ES-I3 (cell line): ENCODE measurements at regions not wholly inside any gene's neighbourhood (a gene's known extent, or its start where the extent isn't known, plus 50 kb on each side); places are given as distances from the start of the nearest gene placed in this dataset.
"Not testable (repeated sequence)": the region's sequence is repeated elsewhere in the genome, so short reads cannot be mapped to it uniquely, and the experiment has no call there.

ENCODE experiments used
- H3K36me3 ChIP-seq: 2 replicates; pipeline ENCODE4 v1.6.1; 2013; ENCODE audit warnings: mild to moderate bottlenecking, low read length, control low read depth, moderate library complexity; ENCODE audit not compliant: insufficient read depth
- H3K4me1 ChIP-seq: 2 replicates; pipeline ENCODE4 v1.6.1; 2013; ENCODE audit warnings: mild to moderate bottlenecking, control low read depth, low read length; ENCODE audit not compliant: insufficient read depth
- H3K9ac ChIP-seq: 2 replicates; pipeline ENCODE4 v1.6.1; 2013; ENCODE audit warnings: low read depth, mild to moderate bottlenecking, low read length, moderate library complexity
- H3K9me3 ChIP-seq: 2 replicates; pipeline ENCODE4 v1.6.1; 2013; ENCODE audit warnings: mild to moderate bottlenecking, low read length, moderate library complexity; ENCODE audit not compliant: control insufficient read depth, insufficient read depth

DNA sequence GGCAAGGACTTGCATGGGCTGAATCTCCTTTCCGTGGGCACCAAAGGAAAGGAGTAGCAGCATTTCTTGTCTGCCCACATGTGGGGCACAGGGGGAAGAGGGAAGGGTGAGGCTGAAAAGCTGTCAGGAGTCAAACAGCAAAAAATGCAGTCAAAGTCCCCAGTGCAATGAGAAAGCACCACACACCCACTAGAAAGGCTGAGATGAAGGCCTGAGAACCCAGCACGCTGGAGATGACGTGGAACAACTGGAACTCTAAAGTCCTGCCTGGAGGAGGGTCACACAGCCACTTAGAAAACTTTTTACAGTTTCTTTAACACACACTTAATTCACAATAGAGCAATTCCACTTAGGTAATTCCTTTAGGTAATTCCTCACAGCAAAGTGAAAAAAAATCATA lies 94.6 kb upstream of the IGFBPL1 start:
- no peaks in the 10 kb centered on the region for H3K36me3 ChIP-seq
- no peak overlapping the region for H3K9ac ChIP-seq
- H3K9me3 ChIP-seq, result no peaks in the 10 kb centered on the region
- H3K4me1 ChIP-seq, result no peaks in the 10 kb centered on the region

DNA sequence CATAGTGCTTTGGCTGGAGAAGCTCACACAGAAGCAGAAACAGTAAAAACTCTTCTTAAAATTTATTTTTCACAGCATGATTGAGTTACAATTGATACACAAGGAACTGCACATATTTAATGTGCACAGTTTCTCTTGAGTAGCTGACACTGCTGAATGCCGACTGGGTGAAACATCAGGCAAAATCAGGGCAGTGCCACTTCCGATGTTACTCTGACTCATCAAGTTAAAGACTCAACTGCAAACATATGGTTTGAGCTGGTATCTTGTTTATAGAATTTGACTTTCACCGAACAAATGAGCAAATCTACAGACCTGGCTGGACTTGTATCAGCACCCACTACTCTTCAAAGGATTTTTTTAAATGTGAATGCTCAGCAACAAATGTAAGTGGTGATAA lies 92.0 kb upstream of the IGFBPL1 start:
- H3K9me3 ChIP-seq, H3K36me3 ChIP-seq, H3K4me1 ChIP-seq, H3K9ac ChIP-seq: not testable (repeated sequence)

DNA sequence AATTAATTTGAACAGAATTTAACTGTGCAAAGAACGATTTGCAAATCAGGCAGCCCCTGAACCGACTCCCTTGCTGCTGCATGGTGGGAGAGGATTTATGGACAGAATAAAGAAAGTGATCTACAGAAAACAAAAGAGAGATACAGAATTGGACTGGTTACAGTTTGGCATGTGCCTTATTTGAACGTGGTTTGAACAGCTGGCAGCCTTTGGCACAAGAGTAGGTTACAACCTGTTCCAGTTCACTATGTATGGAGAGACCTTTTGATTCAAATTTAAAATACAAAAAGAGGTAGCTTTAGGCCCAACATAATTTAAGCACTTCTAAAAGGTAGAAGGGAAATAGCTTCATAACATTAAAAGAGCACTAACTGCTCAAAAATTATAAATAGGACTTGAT lies 90.8 kb upstream of the IGFBPL1 start:
- not testable (repeated sequence) for H3K9me3 ChIP-seq, H3K36me3 ChIP-seq, H3K9ac ChIP-seq, H3K4me1 ChIP-seq

DNA sequence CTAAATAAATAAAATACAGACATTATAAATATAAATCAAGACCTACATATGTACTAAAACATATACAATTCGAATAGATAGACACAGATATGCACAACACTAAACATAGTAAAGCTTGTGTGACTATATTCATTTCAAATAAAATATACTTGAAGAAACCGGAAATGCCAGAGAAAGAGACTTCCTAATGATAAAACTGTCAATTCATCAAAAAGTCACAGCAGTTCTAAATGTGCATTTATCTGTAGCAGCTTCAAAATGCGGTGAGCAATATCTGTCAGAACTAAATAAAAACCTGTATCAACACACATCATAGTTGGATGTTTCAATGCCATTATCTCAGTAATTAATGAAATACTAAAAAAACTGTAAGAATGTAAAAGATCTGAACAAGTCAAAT lies 86.1 kb upstream of the IGFBPL1 start:
- not testable (repeated sequence) for H3K9ac ChIP-seq, H3K36me3 ChIP-seq, H3K4me1 ChIP-seq, H3K9me3 ChIP-seq

DNA sequence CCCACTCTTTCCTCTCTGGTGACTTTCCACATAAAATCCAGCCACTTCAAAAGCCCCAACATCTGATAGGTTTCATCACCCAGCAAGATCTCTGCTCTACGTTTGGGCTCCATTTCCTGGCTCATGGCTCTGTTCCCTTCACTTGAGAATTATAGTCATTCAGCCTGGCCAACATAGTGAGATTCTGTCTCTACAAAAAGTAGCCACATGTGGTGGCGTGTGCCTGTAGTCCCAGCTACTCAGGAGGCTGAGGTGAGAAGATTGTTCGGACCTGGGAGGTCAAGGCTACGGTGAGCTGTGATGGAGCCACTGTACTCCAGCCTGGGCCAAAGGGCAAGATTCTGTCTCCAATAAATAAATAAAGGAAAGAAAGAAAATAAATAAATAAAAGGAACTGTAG lies 83.3 kb upstream of the IGFBPL1 start:
- Histone ChIP-seq H3K9ac (no peak overlapping the region), H3K36me3 (no peaks in the 10 kb centered on the region), H3K9me3 (no peaks in the 10 kb centered on the region), H3K4me1 (no peaks in the 10 kb centered on the region)

DNA sequence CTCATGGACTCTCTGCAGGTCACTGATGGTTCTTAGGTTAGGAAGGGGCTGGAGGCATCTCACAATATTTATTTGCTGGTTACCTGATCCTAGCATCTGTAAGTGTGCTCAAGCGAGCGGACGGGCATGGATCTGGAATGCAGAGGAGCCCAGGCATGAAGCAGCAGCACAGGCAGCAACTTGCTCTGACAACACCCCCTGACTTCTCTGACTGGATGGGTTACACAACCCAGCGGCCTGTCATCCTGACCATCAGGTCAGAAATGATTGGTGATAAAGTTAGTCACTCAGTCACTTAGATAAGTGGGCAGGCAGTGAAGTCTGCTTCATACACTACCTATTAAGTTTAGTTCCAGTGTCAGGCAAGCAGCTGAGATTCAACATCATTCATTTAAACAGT lies 75.9 kb upstream of the IGFBPL1 start:
- not testable (repeated sequence) for H3K9ac ChIP-seq, H3K9me3 ChIP-seq, H3K36me3 ChIP-seq, H3K4me1 ChIP-seq

DNA sequence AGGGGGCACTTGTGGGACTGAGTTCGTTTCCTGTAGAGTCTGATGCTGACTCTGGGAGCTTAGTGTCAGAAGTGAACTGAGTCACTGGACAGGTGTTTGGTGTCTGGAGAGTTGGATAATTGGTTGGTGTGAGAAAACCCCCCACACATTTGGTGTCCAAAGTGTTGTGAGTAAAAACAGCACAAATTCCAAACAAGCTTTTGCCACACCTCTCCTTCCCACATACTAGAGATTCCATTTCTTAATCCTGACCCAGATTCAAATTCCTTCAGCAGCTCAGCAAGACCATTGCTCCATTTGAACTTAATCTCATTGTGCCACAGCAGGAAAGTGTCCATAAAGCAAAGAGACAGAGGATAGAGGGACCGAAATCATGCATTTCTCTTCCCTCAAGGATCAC lies 74.3 kb upstream of the IGFBPL1 start:
- not testable (repeated sequence) for H3K9me3 ChIP-seq, H3K36me3 ChIP-seq, H3K9ac ChIP-seq, H3K4me1 ChIP-seq

DNA sequence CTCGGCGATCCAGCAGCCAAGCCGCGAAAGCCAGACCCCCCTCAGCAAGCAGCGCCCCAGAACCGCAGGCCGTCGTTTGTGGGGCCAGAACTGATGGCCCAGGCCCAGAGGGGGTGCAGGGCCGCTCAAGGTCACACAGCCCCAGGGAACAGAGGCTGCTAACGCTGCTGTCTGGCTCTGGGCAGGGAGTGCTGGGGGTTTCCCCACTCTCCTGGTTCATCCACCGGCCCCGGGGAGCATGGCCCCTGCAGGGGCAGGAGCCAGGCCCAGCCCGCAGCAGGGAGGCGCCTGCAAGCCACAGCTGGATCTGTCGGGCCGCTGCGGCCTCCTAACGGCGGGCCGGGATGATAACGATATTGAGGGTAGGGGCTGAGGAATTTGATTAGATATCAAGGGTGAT lies 64.8 kb upstream of the IGFBPL1 start:
- Histone ChIP-seq H3K36me3 (no peaks in the 10 kb centered on the region), H3K4me1 (peaks cover 6% of the 10 kb centered on the region), H3K9me3 (no peaks in the 10 kb centered on the region), H3K9ac (no peak overlapping the region)

DNA sequence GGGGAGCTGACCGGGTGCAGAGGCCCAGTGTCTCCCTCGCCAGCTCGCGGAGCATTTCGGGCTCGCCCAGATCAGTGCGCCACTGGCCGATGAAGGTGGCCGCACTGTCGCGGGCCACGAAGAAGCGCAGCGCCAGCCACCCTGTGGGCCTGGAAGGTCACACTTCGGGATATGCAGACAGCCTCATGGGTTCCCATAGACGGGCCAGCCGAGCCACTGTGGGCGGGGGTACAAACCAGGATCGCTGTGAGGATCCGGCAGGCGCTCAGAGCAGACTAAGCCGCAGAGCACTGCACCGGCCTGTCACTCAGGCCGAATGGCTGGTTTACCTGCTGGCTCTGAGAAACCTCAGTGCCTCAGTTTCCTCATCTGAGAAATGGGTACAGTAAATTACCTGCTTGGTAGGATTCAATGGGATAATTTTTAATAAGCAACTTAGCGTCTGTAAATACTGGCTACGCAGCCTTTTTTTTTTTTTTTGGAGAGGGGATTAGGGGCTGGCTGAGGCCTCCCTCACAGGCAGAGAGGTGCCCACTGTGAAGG lies 64.0 kb upstream of the IGFBPL1 start:
- Histone ChIP-seq H3K4me1 (peaks cover 15% of the 10 kb centered on the region), H3K9ac (no peak overlapping the region), H3K9me3 (no peaks in the 10 kb centered on the region), H3K36me3 (no peaks in the 10 kb centered on the region)

DNA sequence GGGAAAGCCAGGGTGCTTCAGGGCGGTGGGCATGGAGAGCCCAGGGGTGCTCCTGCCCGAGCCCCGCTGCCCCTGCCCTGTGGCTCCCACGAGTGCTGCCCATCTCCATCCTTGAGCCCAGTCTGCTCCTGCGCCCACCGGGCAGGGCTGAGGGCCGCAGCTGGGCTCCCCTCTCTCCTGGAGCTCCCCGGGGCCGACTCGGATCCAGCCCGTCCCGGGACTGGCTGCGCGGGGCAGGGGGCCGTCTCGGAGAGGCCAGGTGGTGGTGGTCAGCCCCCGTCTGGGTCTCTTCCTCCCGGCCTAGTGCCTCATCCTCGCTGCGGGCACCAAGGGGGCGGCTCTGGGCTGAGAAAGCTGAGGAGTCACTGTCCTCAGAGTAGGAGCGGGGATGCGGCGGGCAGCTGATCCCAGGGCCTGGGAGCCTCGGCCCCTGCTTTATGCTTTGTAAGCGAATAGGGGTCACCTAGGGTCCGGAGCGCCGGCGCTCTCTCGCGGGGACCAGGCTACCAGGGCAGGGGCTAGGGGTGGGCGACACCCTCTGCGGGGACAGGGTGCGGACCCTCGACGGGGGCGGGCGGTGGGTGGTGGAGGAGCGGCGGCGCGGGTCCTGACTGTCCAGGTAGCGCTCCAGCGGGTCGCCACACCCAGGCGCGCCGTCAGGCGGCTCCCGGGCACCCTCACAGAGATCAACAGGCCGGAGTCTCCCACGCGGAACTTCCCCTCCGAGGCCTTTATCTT lies 63.3 kb upstream of the IGFBPL1 start:
- H3K36me3 ChIP-seq, H3K9ac ChIP-seq, H3K9me3 ChIP-seq: not testable (repeated sequence)
- H3K4me1 ChIP-seq, result peaks cover 20% of the 10 kb centered on the region

DNA sequence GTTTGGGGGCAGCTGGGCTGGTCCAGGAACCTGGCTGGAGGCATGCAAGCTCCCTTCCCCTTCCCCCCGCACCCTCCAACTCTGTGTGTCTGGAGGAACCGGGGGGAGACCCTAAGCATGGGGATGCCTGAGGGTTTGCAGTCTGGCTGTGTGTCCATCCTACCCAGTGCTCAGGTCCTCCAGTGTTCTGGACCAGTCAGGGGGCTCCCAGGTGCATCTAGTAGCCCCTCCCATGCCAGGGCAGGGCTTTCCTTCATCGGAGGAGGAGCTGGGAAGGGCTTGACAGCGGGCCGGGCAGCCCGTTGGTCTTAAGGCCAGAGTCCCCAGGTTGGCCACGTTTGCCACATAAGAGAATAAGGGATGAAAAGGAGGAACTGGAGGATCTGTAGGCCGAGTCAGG lies 62.6 kb upstream of the IGFBPL1 start:
- Histone ChIP-seq H3K9ac (no peak overlapping the region), H3K36me3 (no peaks in the 10 kb centered on the region), H3K9me3 (no peaks in the 10 kb centered on the region), H3K4me1 (peaks cover 20% of the 10 kb centered on the region)

DNA sequence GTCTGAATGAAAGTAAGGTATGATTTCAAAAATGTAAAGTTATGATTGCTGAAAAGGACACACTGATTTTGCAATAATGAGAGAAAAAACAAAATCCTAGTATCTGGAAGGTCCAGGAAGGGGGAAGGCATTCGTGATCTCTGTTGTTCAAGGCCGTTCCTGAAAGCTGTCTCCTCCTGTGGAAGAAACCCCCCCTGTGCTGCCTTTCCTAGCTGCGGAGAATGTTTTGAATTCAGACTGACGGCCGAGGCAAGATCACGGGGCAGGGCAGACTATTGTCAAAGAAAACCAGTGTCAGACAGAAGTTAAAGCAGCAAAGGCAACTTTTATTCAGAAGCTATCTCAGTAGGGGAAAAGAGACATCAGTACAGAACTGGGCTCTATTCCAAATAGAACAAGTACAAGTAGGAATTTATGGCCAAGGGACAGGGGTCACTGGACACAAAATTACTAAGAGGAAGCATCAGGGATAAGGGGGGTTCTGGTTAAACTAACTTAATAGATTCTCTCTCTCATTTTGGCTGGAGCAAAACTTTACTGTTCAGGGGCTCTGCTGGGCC lies 61.9 kb upstream of the IGFBPL1 start:
- H3K9ac ChIP-seq, result no peak overlapping the region
- H3K4me1 ChIP-seq, result peaks cover 20% of the 10 kb centered on the region
- H3K36me3 ChIP-seq, result no peaks in the 10 kb centered on the region
- no peaks in the 10 kb centered on the region for H3K9me3 ChIP-seq

DNA sequence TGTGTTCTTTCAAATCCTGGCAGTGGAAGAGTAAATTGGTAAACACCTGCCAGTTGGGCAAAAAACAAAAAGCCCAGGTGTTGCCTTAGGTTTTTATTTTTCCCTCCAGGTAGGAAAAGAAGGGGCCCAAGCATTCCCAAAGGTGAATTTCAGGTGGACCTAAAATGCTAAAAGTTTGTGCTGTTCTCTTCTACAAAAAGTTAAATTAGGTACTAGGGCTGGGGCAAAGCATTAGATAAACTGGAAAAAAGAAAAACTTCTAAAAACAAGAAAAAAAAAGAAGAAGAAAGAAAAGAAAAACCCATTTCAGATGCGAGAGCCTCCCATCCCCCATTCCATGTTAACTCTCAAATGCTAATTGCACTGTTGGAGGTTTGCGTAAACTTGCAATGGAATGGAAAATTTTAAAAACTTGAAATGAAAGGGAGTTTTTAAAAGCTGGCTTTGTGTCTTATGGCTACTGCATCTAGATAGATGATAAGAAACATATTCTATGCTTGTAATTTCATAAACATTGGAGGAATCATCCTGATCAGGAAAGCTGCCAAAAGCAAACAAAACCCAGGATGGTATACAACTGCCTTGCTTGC lies 59.9 kb upstream of the IGFBPL1 start:
- not testable (repeated sequence) for H3K36me3 ChIP-seq, H3K9me3 ChIP-seq
- H3K4me1 ChIP-seq, result peaks cover 20% of the 10 kb centered on the region
- peak overlapping the region; percentile 32 for H3K9ac ChIP-seq

DNA sequence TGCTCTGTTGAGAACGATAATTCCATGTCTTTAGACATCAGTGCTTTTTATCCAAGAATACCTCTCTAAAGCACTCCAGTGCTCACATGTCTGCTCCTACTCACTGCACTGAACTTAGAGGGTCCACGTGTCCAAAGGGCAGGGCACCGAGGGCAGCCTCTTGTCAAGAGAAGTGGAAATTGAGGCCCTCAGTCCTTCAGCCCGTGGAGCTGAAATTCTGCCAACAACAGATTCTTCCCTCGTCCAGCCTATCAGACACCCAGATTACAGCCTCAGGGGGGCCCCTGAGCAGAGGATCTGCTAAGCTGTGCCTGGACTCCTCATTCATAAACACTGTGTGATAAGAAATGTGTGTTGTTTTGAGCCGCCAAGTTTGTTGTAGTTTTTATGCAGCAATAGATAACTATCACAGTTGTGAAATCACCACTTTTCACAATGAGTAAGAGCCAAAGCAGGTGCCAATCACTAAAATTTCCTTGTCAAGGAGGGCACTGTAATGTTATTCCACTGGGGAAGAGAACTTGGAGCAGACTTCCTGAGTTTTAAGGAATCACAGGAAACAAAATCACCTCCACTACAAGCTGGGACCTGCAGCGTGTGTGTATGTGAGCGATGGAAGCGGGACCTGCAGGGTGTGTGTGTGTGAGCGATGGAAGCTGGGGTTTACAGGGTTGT lies 58.8 kb upstream of the IGFBPL1 start:
- H3K9me3 ChIP-seq, result no peaks in the 10 kb centered on the region
- peaks cover 20% of the 10 kb centered on the region for H3K4me1 ChIP-seq
- no peak overlapping the region for H3K9ac ChIP-seq
- no peaks in the 10 kb centered on the region for H3K36me3 ChIP-seq

DNA sequence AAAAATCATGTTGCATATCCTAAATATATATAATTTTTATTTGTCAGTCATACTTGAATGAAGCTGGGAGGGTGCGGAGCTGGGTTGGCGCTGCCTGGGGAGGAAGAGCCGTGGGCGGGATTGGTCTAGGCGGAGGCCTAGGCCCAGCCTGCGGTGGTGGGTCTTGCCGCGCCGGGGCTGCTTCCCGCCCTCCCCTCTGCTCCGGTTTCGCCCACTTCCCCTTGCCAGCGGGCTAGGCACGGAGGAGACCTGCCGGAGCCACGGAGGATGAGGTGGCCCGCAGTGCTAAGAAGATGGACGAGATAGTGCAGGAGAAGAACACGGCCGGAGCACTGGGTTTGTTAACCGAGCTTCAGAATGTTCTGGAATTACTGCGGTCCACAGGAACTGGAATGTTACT lies 54.0 kb upstream of the IGFBPL1 start:
- no peaks in the 10 kb centered on the region for H3K9me3 ChIP-seq
- peaks cover 5% of the 10 kb centered on the region for H3K4me1 ChIP-seq
- H3K9ac ChIP-seq, result no peak overlapping the region
- no peaks in the 10 kb centered on the region for H3K36me3 ChIP-seq
